Psoas muscle (tissue), 7 donors: ENCODE measurements at regions not wholly inside any gene's neighbourhood (a gene's known extent, or its start where the extent isn't known, plus 50 kb on each side); places are given as distances from the start of the nearest gene placed in this dataset.

Experiments used
- ATAC-seq, 4 donors: fragments of 200-7000 bp; cut with Tn5 transposase; one replicate each; pipeline ENCODE4 v1.9.1; 2020; ENCODE audit warnings: moderate library complexity in 3 of 4, mild to moderate bottlenecking in 2 of 4
- DNase-seq, 2 donors: peaks; one replicate each; pipeline ENCODE4 v3.0.0-alpha.2; 2020
- H3K27ac ChIP-seq: fragments of 200-600 bp; one replicate; pipeline ENCODE4 v1.8.0; 2022
- H3K27me3 ChIP-seq, 3 donors: fragments of 200-600 bp in 1 of 3; one replicate each; pipeline versions ENCODE4 v1.6.1 to v1.8.0; 2013 to 2022; ENCODE audit warnings: low read length in 2 of 3, mild to moderate bottlenecking in 2 of 3, moderate library complexity in 1 of 3; ENCODE audit not compliant: insufficient read depth in 3 of 3
- H3K36me3 ChIP-seq, 2 donors: fragments of 200-600 bp in 1 of 2; one replicate each; pipeline versions ENCODE4 v1.6.1 to v1.8.0; 2013 to 2022; ENCODE audit warnings: low read depth in 1 of 2, mild to moderate bottlenecking in 1 of 2, moderate library complexity in 1 of 2; ENCODE audit not compliant: insufficient read depth in 1 of 2
- H3K4me1 ChIP-seq: fragments of 200-600 bp; one replicate; pipeline ENCODE4 v1.8.0; 2022
- H3K4me3 ChIP-seq: fragments of 200-600 bp; one replicate; pipeline ENCODE4 v1.8.0; 2022; ENCODE audit warnings: mild to moderate bottlenecking
- H3K9me3 ChIP-seq: fragments of 200-600 bp; one replicate; pipeline ENCODE4 v1.8.0; 2022
- CTCF ChIP-seq: fragments of 200-600 bp; IDR thresholded peaks from one replicate; pipeline ENCODE4 v1.8.0; 2022; ENCODE audit warnings: antibody characterized with exemption
- WGBS, 3 donors: extraction: QIAGEN DNeasy Blood & Tissue Kit; methylation state at CpG; one replicate each; pipeline versions ENCODE4 v1.1.6 to v1.1.7; 2013; 5-methylcytosine and 5-hydroxymethylcytosine counted together
- intact Hi-C, 2 donors: fragments of 100-400 bp; cut with DNase I; formaldehyde crosslinking; loops; one replicate each; pipeline versions ENCODE4 v1.11.0 to v1.14.2; 2022
- donor health status: healthy with polysubstance abuse.
- donor health status: DM: no; HTN: no; CAD: no; lungs with moderate emphysema.
- donor health status: Bipolar disorder and iron deficiency.
- donor health status: healthy.
- donor health status: DM: yes; HTN: yes; CAD: no.
- donor health status: DM: no; HTN: no; CAD: no.
- donor health status: DM: yes; HTN: yes; CAD: no.

- DNase-seq, result no peak
- Histone ChIP-seq H3K27ac (no peak overlapping the region), H3K4me1 (peaks cover 16% of the 10 kb centered on the region), H3K9me3 (no peaks in the 10 kb centered on the region), H3K36me3 (no peaks in the 10 kb centered on the region), H3K27me3 (no peaks in the 10 kb centered on the region), H3K4me3 (no peak overlapping the region)
- ATAC-seq, result peak in 1 of 4 donors; percentile 42
- TF ChIP-seq CTCF, result no peak
- intact Hi-C loops, result no loop called here
- WGBS, 3 donors, result 73 to 85% (median 74%) methylated on average over 4 of the region's 4 CpGs
Observed at GRCh38 chr5:89071101-89071940, 188.3 kb upstream of the MEF2C start.

- H3K27me3 ChIP-seq, result no peaks in the 10 kb centered on the region
- H3K4me1 ChIP-seq, result peaks cover 16% of the 10 kb centered on the region
- no peak for TF ChIP-seq CTCF
- DNase-seq, result no peak
- intact Hi-C loops, result no loop called here
- WGBS, 3 donors, result 64 to 66% (median 64%) methylated on average over 2 of the region's 2 CpGs
- no peak overlapping the region for H3K4me3 ChIP-seq
- ATAC-seq, result no peak
- no peaks in the 10 kb centered on the region for H3K9me3 ChIP-seq
- H3K27ac ChIP-seq, result no peak overlapping the region
- H3K36me3 ChIP-seq, result no peaks in the 10 kb centered on the region
Observed at GRCh38 chr5:89069591-89069990, 186.6 kb upstream of the MEF2C start.

GRCh38 chr5:89067362-89067761, 184.4 kb upstream of the MEF2C start:
- Histone ChIP-seq H3K9me3 (no peaks in the 10 kb centered on the region), H3K27ac (no peak overlapping the region), H3K27me3 (no peaks in the 10 kb centered on the region), H3K4me3 (no peak overlapping the region), H3K36me3 (no peaks in the 10 kb centered on the region), H3K4me1 (peaks cover 11% of the 10 kb centered on the region)
- DNase-seq (no peak), ATAC-seq (no peak)
- WGBS, 3 donors, result 97 to 99% (median 98%) methylated on average over 3 of the region's 3 CpGs
- TF ChIP-seq CTCF, result no peak
- intact Hi-C loops, result no loop called here

- no peaks in the 10 kb centered on the region for H3K9me3 ChIP-seq
Observed at GRCh38 chr5:89065919-89066318, 182.9 kb upstream of the MEF2C start.

More at GRCh38 chr5:89065919-89066318, 182.9 kb upstream of the MEF2C start:
- H3K27me3 ChIP-seq, result no peaks in the 10 kb centered on the region
- TF ChIP-seq CTCF, result no peak
- no peak overlapping the region for H3K4me3 ChIP-seq
- intact Hi-C loops, result no loop called here
- DNase-seq (no peak), ATAC-seq (no peak)
- WGBS, 3 donors, result 80 to 83% (median 83%) methylated on average over 3 of the region's 3 CpGs
- no peaks in the 10 kb centered on the region for H3K4me1 ChIP-seq
- H3K36me3 ChIP-seq, result no peaks in the 10 kb centered on the region
- no peak overlapping the region for H3K27ac ChIP-seq
